Mesenchymal stem cell (in vitro differentiated cells and primary cell): ENCODE measurements at regions not wholly inside any gene's neighbourhood (a gene's known extent, or its start where the extent isn't known, plus 50 kb on each side); places are given as distances from the start of the nearest gene placed in this dataset.

Experiments
- DNase-seq: peaks from one replicate; pipeline ENCODE4 v3.0.0-alpha.2; 2013
- H2AFZ ChIP-seq: one replicate; pipeline ENCODE4 v1.6.1; 2013; ENCODE audit warnings: low read depth, mild to moderate bottlenecking, control low read depth, inconsistent platforms, low read length, moderate library complexity
- H2AK5ac ChIP-seq: 2 replicates; pipeline ENCODE4 v1.6.1; 2013; ENCODE audit warnings: low read length, moderate library complexity, mild to moderate bottlenecking, inconsistent platforms; ENCODE audit not compliant: severe bottlenecking
- H2BK120ac ChIP-seq: one replicate; pipeline ENCODE4 v1.6.1; 2013; ENCODE audit warnings: low read depth, mild to moderate bottlenecking, inconsistent platforms, low read length, moderate library complexity
- H2BK12ac ChIP-seq, 2 experiments: one replicate each; pipeline ENCODE4 v1.6.1; 2013; ENCODE audit warnings: inconsistent platforms in 2 of 2, low read length in 2 of 2, mild to moderate bottlenecking in 2 of 2, moderate library complexity in 2 of 2, control low read depth in 1 of 2
- H2BK15ac ChIP-seq: one replicate; pipeline ENCODE4 v1.6.1; 2013; ENCODE audit warnings: mild to moderate bottlenecking, low read depth, inconsistent platforms; ENCODE audit not compliant: poor library complexity, severe bottlenecking
- H2BK5ac ChIP-seq: 2 replicates; pipeline ENCODE4 v1.6.1; 2013; ENCODE audit warnings: low read depth, mild to moderate bottlenecking, low read length, control low read depth, inconsistent platforms; ENCODE audit not compliant: poor library complexity, severe bottlenecking
- H3K14ac ChIP-seq, 2 experiments: one replicate each; pipeline ENCODE4 v1.6.1; 2013; ENCODE audit warnings: inconsistent platforms in 2 of 2, low read length in 2 of 2, control low read depth in 1 of 2, mild to moderate bottlenecking in 1 of 2, moderate library complexity in 1 of 2
- H3K18ac ChIP-seq, 2 experiments: one replicate each; pipeline ENCODE4 v1.6.1; 2013; ENCODE audit warnings: inconsistent platforms in 2 of 2, low read length in 2 of 2, control low read depth in 1 of 2, low read depth in 1 of 2, mild to moderate bottlenecking in 1 of 2
- H3K23ac ChIP-seq, 2 experiments: one replicate each; pipeline ENCODE4 v1.6.1; 2013; ENCODE audit warnings: inconsistent platforms in 2 of 2, low read length in 2 of 2, mild to moderate bottlenecking in 2 of 2, moderate library complexity in 2 of 2, control low read depth in 1 of 2
- H3K27ac ChIP-seq: 2 replicates; pipeline ENCODE4 v1.5.1; 2013; ENCODE audit warnings: mild to moderate bottlenecking, moderate library complexity, low read length, control low read depth, inconsistent platforms; ENCODE audit not compliant: poor library complexity, severe bottlenecking
- H3K27me3 ChIP-seq, 2 experiments: 2 replicates each; pipeline versions ENCODE4 v1.6.1 to v1.7.0; 2013; ENCODE audit warnings: low read length in 2 of 2, mild to moderate bottlenecking in 2 of 2, moderate library complexity in 2 of 2, control low read depth in 1 of 2, inconsistent platforms in 1 of 2; ENCODE audit not compliant: control insufficient read depth in 1 of 2, insufficient read depth in 1 of 2
- H3K36me3 ChIP-seq, 2 experiments: 2 replicates each; pipeline versions ENCODE4 v1.6.1 to v1.7.0; 2013; ENCODE audit warnings: low read length in 2 of 2, control low read depth in 1 of 2, inconsistent platforms in 1 of 2, low read depth in 1 of 2, mild to moderate bottlenecking in 1 of 2; ENCODE audit not compliant: insufficient read depth in 2 of 2, control insufficient read depth in 1 of 2
- H3K4ac ChIP-seq, 2 experiments: one replicate each; pipeline ENCODE4 v1.6.1; 2013; ENCODE audit warnings: inconsistent platforms in 2 of 2, low read length in 2 of 2, mild to moderate bottlenecking in 2 of 2, moderate library complexity in 2 of 2, control low read depth in 1 of 2, low read depth in 1 of 2
- H3K4me1 ChIP-seq: 2 replicates; pipeline ENCODE4 v1.6.1; 2013; ENCODE audit warnings: low read depth, low read length, control low read depth; ENCODE audit not compliant: control insufficient read depth, insufficient read depth
- H3K4me2 ChIP-seq: 2 replicates; pipeline ENCODE4 v1.6.1; 2013; ENCODE audit warnings: low read length, mild to moderate bottlenecking, inconsistent platforms; ENCODE audit not compliant: poor library complexity, severe bottlenecking
- H3K4me3 ChIP-seq, 2 experiments: 2 replicates each; pipeline versions ENCODE4 v1.5.1 to v1.7.0; 2013; ENCODE audit warnings: low read length in 2 of 2, mild to moderate bottlenecking in 2 of 2, control low read depth in 1 of 2, low read depth in 1 of 2; ENCODE audit not compliant: insufficient read depth in 1 of 2
- H3K79me1 ChIP-seq: replicated peaks from 2 replicates; pipeline ENCODE4 v1.6.1; 2013; ENCODE audit warnings: mild to moderate bottlenecking, control low read depth, low read length, inconsistent platforms; ENCODE audit not compliant: poor library complexity, severe bottlenecking
- H3K9ac ChIP-seq: 2 replicates; pipeline ENCODE4 v1.7.0; 2013; ENCODE audit warnings: mild to moderate bottlenecking, low read length, moderate library complexity
- H3K9me3 ChIP-seq: 2 replicates; pipeline ENCODE4 v1.7.0; 2013; ENCODE audit warnings: mild to moderate bottlenecking, low read length; ENCODE audit not compliant: control insufficient read depth
- H4K8ac ChIP-seq: one replicate; pipeline ENCODE4 v1.6.1; 2013; ENCODE audit warnings: inconsistent platforms, mild to moderate bottlenecking, low read length, moderate library complexity
- H4K91ac ChIP-seq: one replicate; pipeline ENCODE4 v1.6.1; 2013; ENCODE audit warnings: mild to moderate bottlenecking, low read length, inconsistent platforms
- WGBS: methylation state at CpG from one replicate; pipeline ENCODE4 v1.1.7; 2013; ENCODE audit warnings: mixed read lengths; 5-methylcytosine and 5-hydroxymethylcytosine counted together

GRCh38 chr2:144011553-144011952, 508.4 kb downstream of the ZEB2 start:
- Histone ChIP-seq H3K79me1 (peaks cover 3% of the 10 kb centered on the region), H3K23ac (no peak overlapping the region), H3K27me3 (no peaks in the 10 kb centered on the region), H3K27ac (no peak overlapping the region), H2AK5ac (no peak overlapping the region), H3K4me1 (no peaks in the 10 kb centered on the region), H2BK15ac (no peak overlapping the region), H2BK120ac (no peak overlapping the region), H4K91ac (no peak overlapping the region), H3K36me3 (no peaks in the 10 kb centered on the region), H4K8ac (no peak overlapping the region), H3K18ac (no peak overlapping the region), H3K14ac (no peak overlapping the region), H2BK12ac (no peak overlapping the region), H3K9me3 (peaks cover under 1% of the 10 kb centered on the region), H3K4me3 (no peak overlapping the region), H2BK5ac (no peak overlapping the region), H2AFZ (no peak overlapping the region), H3K4me2 (no peak overlapping the region), H3K4ac (no peak overlapping the region), H3K9ac (no peak overlapping the region)
- DNase-seq, result no peak
- no CpG with 5 or more reads among the region's 2 CpGs for WGBS

- H3K27me3 ChIP-seq, result no peaks in the 10 kb centered on the region
- no peak overlapping the region for H2AK5ac ChIP-seq
- no peak overlapping the region for H2BK5ac ChIP-seq
- no peak overlapping the region for H4K91ac ChIP-seq
- no peak overlapping the region for H2BK15ac ChIP-seq
- H2BK120ac ChIP-seq, result no peak overlapping the region
- no peak overlapping the region for H3K18ac ChIP-seq
- H2AFZ ChIP-seq, result no peak overlapping the region
- H2BK12ac ChIP-seq, result no peak overlapping the region
- no peak overlapping the region for H3K27ac ChIP-seq
- H3K79me1 ChIP-seq, result peaks cover 3% of the 10 kb centered on the region
- H3K4ac ChIP-seq, result no peak overlapping the region
- H3K36me3 ChIP-seq, result no peaks in the 10 kb centered on the region
- no peak overlapping the region for H3K14ac ChIP-seq
- H3K9me3 ChIP-seq, result no peaks in the 10 kb centered on the region
- H3K4me1 ChIP-seq, result no peaks in the 10 kb centered on the region
- DNase-seq, result no peak
- no peak overlapping the region for H4K8ac ChIP-seq
- H3K4me2 ChIP-seq, result no peak overlapping the region
- H3K9ac ChIP-seq, result no peak overlapping the region
- no peak overlapping the region for H3K4me3 ChIP-seq
- H3K23ac ChIP-seq, result no peak overlapping the region
Observed at GRCh38 chr2:144011098-144011497, 508.8 kb downstream of the ZEB2 start.

- H4K8ac ChIP-seq, result no peak overlapping the region
- no peak overlapping the region for H2BK12ac ChIP-seq
- H2AK5ac ChIP-seq, result no peak overlapping the region
- no peaks in the 10 kb centered on the region for H3K36me3 ChIP-seq
- no peak overlapping the region for H3K27ac ChIP-seq
- H4K91ac ChIP-seq, result no peak overlapping the region
- no peak overlapping the region for H3K9ac ChIP-seq
- H3K9me3 ChIP-seq, result no peaks in the 10 kb centered on the region
- no peak overlapping the region for H3K18ac ChIP-seq
- no peak overlapping the region for H2BK120ac ChIP-seq
- H3K27me3 ChIP-seq, result no peaks in the 10 kb centered on the region
- H3K4me2 ChIP-seq, result no peak overlapping the region
- no peak overlapping the region for H3K14ac ChIP-seq
- no peak overlapping the region for H2BK15ac ChIP-seq
- H2AFZ ChIP-seq, result no peak overlapping the region
- no peak overlapping the region for H3K4ac ChIP-seq
- H3K23ac ChIP-seq, result no peak overlapping the region
- WGBS, result 97% methylated on average over 1 of the region's 1 CpG
- no peak overlapping the region for H3K4me3 ChIP-seq
- H2BK5ac ChIP-seq, result no peak overlapping the region
- H3K79me1 ChIP-seq, result peaks cover 3% of the 10 kb centered on the region
- H3K4me1 ChIP-seq, result no peaks in the 10 kb centered on the region
- DNase-seq, result no peak
Observed at GRCh38 chr2:144010096-144010836, 509.7 kb downstream of the ZEB2 start.

GRCh38 chr2:144006139-144006538, 513.8 kb downstream of the ZEB2 start:
- no peaks in the 10 kb centered on the region for H3K9me3 ChIP-seq
- H3K27ac ChIP-seq, result no peak overlapping the region
- H2AK5ac ChIP-seq, result no peak overlapping the region
- no peak overlapping the region for H2BK15ac ChIP-seq
- no peak overlapping the region for H3K18ac ChIP-seq
- no peak overlapping the region for H3K4ac ChIP-seq
- H3K36me3 ChIP-seq, result no peaks in the 10 kb centered on the region
- H2BK12ac ChIP-seq, result no peak overlapping the region
- H3K27me3 ChIP-seq, result no peaks in the 10 kb centered on the region
- H4K8ac ChIP-seq, result no peak overlapping the region
- H2AFZ ChIP-seq, result no peak overlapping the region
- H3K79me1 ChIP-seq, result no peaks in the 10 kb centered on the region
- H3K4me1 ChIP-seq, result no peaks in the 10 kb centered on the region
- H3K14ac ChIP-seq, result no peak overlapping the region
- DNase-seq, result no peak
- no peak overlapping the region for H2BK5ac ChIP-seq
- no peak overlapping the region for H2BK120ac ChIP-seq
- no peak overlapping the region for H3K4me2 ChIP-seq
- WGBS, result over 99% methylated on average over 6 of the region's 7 CpGs
- no peak overlapping the region for H3K4me3 ChIP-seq
- H3K9ac ChIP-seq, result no peak overlapping the region
- H3K23ac ChIP-seq, result no peak overlapping the region
- no peak overlapping the region for H4K91ac ChIP-seq
